Neuronal stem cell (in vitro differentiated cells): ENCODE measurements at regions not wholly inside any gene's neighbourhood (a gene's known extent, or its start where the extent isn't known, plus 50 kb on each side); places are given as distances from the start of the nearest gene placed in this dataset.

Experiments
- DNase-seq: peaks from one replicate; pipeline ENCODE4 v3.0.0-alpha.2; 2013; ENCODE audit warnings: low spot score
- H2AFZ ChIP-seq: one replicate; pipeline ENCODE4 v1.6.1; 2013; ENCODE audit warnings: mild to moderate bottlenecking, low read length, inconsistent platforms
- H2AK5ac ChIP-seq: 2 replicates; pipeline ENCODE4 v1.6.1; 2013; ENCODE audit warnings: low read depth, mild to moderate bottlenecking, inconsistent platforms, low read length, moderate library complexity, mixed read lengths
- H2BK120ac ChIP-seq: 2 replicates; pipeline ENCODE4 v1.6.1; 2013; ENCODE audit warnings: low read depth, mild to moderate bottlenecking, inconsistent platforms, low read length, moderate library complexity, mixed read lengths
- H2BK12ac ChIP-seq: one replicate; pipeline ENCODE4 v1.6.1; 2013; ENCODE audit warnings: low read length, inconsistent platforms
- H2BK15ac ChIP-seq: 2 replicates; pipeline ENCODE4 v1.6.1; 2013; ENCODE audit warnings: mild to moderate bottlenecking, low read length, inconsistent platforms, mixed read lengths
- H2BK5ac ChIP-seq: one replicate; pipeline ENCODE4 v1.6.1; 2013; ENCODE audit warnings: inconsistent platforms, mild to moderate bottlenecking, low read length, moderate library complexity
- H3K14ac ChIP-seq: one replicate; pipeline ENCODE4 v1.6.1; 2013; ENCODE audit warnings: low read length, inconsistent platforms
- H3K18ac ChIP-seq: 2 replicates; pipeline ENCODE4 v1.6.1; 2013; ENCODE audit warnings: low read length, inconsistent platforms
- H3K23ac ChIP-seq: 2 replicates; pipeline ENCODE4 v1.6.1; 2013; ENCODE audit warnings: low read depth, mild to moderate bottlenecking, mixed read lengths, low read length, inconsistent platforms; ENCODE audit not compliant: poor library complexity
- H3K27ac ChIP-seq: replicated peaks from 3 replicates; pipeline ENCODE4 v1.5.1; 2013; ENCODE audit warnings: low read length, inconsistent platforms
- H3K27me3 ChIP-seq, 3 experiments: 2 replicates each; pipeline ENCODE4 v1.6.1; 2013; ENCODE audit warnings: low read length in 3 of 3, mild to moderate bottlenecking in 2 of 3, inconsistent platforms in 1 of 3, low read depth in 1 of 3, mixed read lengths in 1 of 3, moderate library complexity in 1 of 3; ENCODE audit not compliant: control insufficient read depth in 3 of 3, insufficient read depth in 3 of 3
- H3K36me3 ChIP-seq, 2 donors: replicated peaks in 1 of 2; 2 replicates each; pipeline ENCODE4 v1.6.1; 2013; ENCODE audit warnings: low read length in 2 of 2; ENCODE audit not compliant: control insufficient read depth in 2 of 2, insufficient read depth in 2 of 2
- H3K4ac ChIP-seq: 2 replicates; pipeline ENCODE4 v1.6.1; 2013; ENCODE audit warnings: inconsistent platforms, mild to moderate bottlenecking, low read length, moderate library complexity
- H3K4me1 ChIP-seq, 2 donors: 1 replicate in 1 of 2; 2 replicates in 1 of 2; pipeline ENCODE4 v1.6.1; 2013; ENCODE audit warnings: low read length in 2 of 2, low read depth in 1 of 2; ENCODE audit not compliant: control insufficient read depth in 2 of 2, insufficient read depth in 1 of 2
- H3K4me2 ChIP-seq: one replicate; pipeline ENCODE4 v1.6.1; 2013; ENCODE audit warnings: mild to moderate bottlenecking, low read length, inconsistent platforms; ENCODE audit not compliant: insufficient read depth, poor library complexity, severe bottlenecking
- H3K4me3 ChIP-seq, 2 donors: 2 replicates each; pipeline ENCODE4 v1.5.1; 2013; ENCODE audit warnings: low read length in 2 of 2, mild to moderate bottlenecking in 2 of 2, inconsistent platforms in 1 of 2, moderate library complexity in 1 of 2
- H3K79me1 ChIP-seq: one replicate; pipeline ENCODE4 v1.6.1; 2013; ENCODE audit warnings: low read depth, mild to moderate bottlenecking, inconsistent platforms, low read length, moderate library complexity
- H3K9ac ChIP-seq: one replicate; pipeline ENCODE4 v1.6.1; 2013; ENCODE audit warnings: mild to moderate bottlenecking, low read depth, low read length, inconsistent platforms; ENCODE audit not compliant: poor library complexity
- H3K9me3 ChIP-seq, 2 donors: replicated peaks in 1 of 2; 2 replicates each; pipeline versions ENCODE3 to v1.6.1; 2013; ENCODE audit warnings: low read length in 2 of 2, mild to moderate bottlenecking in 2 of 2, inconsistent platforms in 1 of 2, low read depth in 1 of 2, mixed read lengths in 1 of 2, moderate library complexity in 1 of 2; ENCODE audit not compliant: control insufficient read depth in 2 of 2, insufficient read depth in 1 of 2
- H4K8ac ChIP-seq: one replicate; pipeline ENCODE4 v1.6.1; 2013; ENCODE audit warnings: low read depth, mild to moderate bottlenecking, inconsistent platforms, low read length, moderate library complexity
- H4K91ac ChIP-seq: one replicate; pipeline ENCODE4 v1.6.1; 2013; ENCODE audit warnings: low read length, low read depth, mild to moderate bottlenecking, inconsistent platforms; ENCODE audit not compliant: poor library complexity
- WGBS, 2 donors: extraction: QIAGEN DNeasy Blood & Tissue Kit; methylation state at CpG; one replicate each; pipeline ENCODE4 v1.1.7; 2013; ENCODE audit warnings: missing lambda C conversion rate in 2 of 2, mixed read lengths in 1 of 2; ENCODE audit not compliant: insufficient read length in 2 of 2, insufficient replicate concordance in 1 of 2; ENCODE audit errors: extremely low coverage in 2 of 2; 5-methylcytosine and 5-hydroxymethylcytosine counted together

DNA sequence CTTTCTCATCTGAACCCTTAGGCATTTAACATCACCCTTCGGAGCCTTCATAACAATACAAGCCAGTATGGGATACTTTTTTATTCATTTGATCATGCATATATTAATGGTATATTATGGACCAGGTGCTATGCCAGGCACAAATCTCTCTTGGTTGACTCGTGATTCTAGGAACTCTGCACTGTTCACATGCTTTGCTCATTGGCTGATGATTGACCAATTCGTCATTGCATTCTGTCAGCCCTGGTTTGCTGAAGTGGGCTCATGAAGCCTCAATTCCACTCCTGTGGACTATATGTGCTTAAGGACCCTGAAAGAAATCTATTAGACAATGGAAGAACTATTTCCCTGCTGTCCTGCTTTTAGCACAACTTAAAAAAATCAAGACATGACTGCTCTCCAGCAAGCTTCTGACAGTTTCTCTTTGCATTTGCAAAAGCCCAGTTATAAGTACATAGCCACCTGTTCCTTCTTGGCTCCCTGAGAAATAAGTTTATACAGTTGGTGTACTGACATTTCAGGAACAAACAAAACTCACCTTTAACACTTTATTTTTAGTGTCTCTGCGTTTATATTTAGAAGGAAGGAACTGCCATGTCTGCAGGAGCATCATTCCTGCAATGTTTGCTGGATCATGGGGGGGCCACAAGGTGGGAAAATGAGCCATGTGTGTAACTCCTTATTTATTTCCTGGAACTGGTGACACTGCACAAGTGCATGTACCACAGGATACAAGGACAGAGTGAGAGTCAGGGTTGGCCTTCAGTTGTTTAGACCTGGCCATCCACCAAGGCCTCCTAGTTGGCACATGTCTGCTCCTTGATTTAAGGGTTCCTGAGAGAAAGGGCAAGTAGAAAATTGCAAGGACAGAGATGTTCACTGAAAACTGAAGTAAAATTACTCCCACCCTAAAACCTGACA is 146.0 kb upstream of the NAMPT start:
- H4K8ac ChIP-seq: no peak overlapping the region
- WGBS, 2 donors: no CpG with 5 or more reads among the region's 4 CpGs

DNA sequence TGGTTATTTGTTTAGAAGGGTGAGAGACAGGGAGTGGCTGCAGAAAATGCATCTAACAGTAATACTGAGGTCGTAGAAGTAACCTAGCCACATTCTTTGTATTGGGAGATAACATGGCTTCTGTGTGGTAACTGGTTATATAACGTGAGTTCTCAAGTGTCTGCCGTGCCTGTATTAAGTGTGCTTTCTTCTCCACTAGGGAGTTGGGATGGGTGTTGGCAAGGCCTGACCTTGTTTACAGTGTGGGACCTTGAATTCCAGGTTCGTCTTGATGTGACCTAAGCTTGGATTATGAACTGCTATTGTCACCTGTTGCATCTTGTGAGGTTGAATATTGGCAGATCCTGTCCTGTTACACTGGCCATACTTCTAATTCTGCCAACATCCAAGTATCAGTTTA is 145.3 kb upstream of the NAMPT start:
- no peak overlapping the region for H4K8ac ChIP-seq
- no peaks in the 10 kb centered on the region for H3K36me3 ChIP-seq
- WGBS, 2 donors: no CpG with 5 or more reads among the region's 4 CpGs
- no peak overlapping the region for H3K18ac ChIP-seq
- no peak overlapping the region for H3K4me2 ChIP-seq
- H3K9ac ChIP-seq: no peak overlapping the region
- DNase-seq: no peak
- no peak overlapping the region for H2BK5ac ChIP-seq
- no peak overlapping the region for H2AK5ac ChIP-seq
- no peak overlapping the region for H3K4ac ChIP-seq
- no peak overlapping the region for H4K91ac ChIP-seq
- H2BK15ac ChIP-seq: no peak overlapping the region
- H2AFZ ChIP-seq: no peak overlapping the region
- no peak overlapping the region for H2BK12ac ChIP-seq
- no peaks in the 10 kb centered on the region for H3K27me3 ChIP-seq
- H3K27ac ChIP-seq: no peak overlapping the region
- H2BK120ac ChIP-seq: no peak overlapping the region
- no peaks in the 10 kb centered on the region for H3K9me3 ChIP-seq
- no peaks in the 10 kb centered on the region for H3K4me1 ChIP-seq
- H3K79me1 ChIP-seq: no peaks in the 10 kb centered on the region
- no peak overlapping the region for H3K14ac ChIP-seq
- no peak overlapping the region for H3K23ac ChIP-seq
- H3K4me3 ChIP-seq: no peak overlapping the region

More for the DNA sequence above, 146.0 kb upstream of the NAMPT start:
- no peak overlapping the region for H4K91ac ChIP-seq
- no peaks in the 10 kb centered on the region for H3K4me1 ChIP-seq
- no peak overlapping the region for H3K14ac ChIP-seq
- no peak overlapping the region for H3K9ac ChIP-seq
- H2BK5ac ChIP-seq: no peak overlapping the region
- H2BK120ac ChIP-seq: no peak overlapping the region
- H2AK5ac ChIP-seq: no peak overlapping the region
- no peak overlapping the region for H2AFZ ChIP-seq
- no peak overlapping the region for H3K4me2 ChIP-seq
- H3K23ac ChIP-seq: no peak overlapping the region
- H3K18ac ChIP-seq: no peak overlapping the region
- H3K4ac ChIP-seq: no peak overlapping the region
- H2BK12ac ChIP-seq: no peak overlapping the region
- DNase-seq: no peak
- H3K9me3 ChIP-seq: no peaks in the 10 kb centered on the region
- no peak overlapping the region for H3K4me3 ChIP-seq
- no peak overlapping the region for H2BK15ac ChIP-seq
- no peaks in the 10 kb centered on the region for H3K27me3 ChIP-seq
- H3K79me1 ChIP-seq: no peaks in the 10 kb centered on the region
- H3K36me3 ChIP-seq: no peaks in the 10 kb centered on the region
- no peak overlapping the region for H3K27ac ChIP-seq

DNA sequence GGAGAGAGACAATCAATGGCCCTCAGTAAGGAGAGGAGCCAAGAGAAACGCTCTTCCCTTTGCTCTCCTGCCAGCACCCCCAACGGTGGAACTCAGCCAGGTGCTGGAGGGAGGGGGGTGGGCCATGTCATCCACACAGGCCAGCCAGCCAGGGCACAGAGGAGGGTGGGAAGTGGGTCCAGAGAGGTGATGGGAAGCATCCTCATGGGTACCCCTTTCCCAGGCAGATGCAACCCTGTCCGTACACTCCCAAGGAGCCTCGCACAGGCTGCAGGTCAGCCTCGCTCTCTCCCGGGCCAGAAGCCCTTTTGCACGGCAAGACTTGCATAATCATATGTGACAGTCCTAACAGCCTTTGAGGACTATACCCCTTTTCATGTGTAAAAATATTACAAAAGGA is 142.0 kb upstream of the NAMPT start:
- no CpG with 5 or more reads among the region's 7 CpGs for WGBS, 2 donors
- H3K9ac ChIP-seq: no peak overlapping the region
- H3K36me3 ChIP-seq: no peaks in the 10 kb centered on the region

DNA sequence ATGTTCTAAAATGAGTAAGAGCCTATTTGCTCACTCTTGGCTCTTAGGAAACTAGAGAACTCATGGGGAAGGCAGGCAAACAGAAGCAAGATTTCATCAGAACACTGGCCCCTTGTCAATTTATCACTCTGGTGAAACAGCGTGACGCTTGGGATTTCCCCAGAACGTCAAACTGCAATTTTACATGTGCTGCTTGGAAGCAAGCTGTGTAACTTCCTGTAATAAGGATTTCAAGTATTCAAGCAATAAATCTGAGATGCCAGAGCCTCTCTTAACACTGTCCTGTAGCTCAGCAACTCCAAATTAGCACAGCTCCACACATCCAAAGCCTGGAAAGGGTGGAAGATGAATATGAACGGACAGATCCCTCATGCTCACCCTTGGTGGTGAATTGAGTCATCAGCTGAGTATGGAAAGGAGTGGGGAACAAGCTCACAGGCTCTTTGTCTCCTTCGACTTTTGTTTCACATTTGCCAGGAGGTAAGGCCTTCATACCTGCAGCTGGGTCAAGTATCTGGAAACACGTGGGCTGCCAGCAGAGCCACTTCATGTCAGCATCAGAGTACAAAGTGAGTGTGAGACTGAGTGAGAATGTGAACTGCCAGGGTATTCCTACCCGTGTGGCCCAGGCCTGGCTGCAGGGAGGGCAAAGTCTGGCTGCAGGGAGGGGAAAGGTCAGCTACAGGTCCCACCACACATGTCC is 140.4 kb upstream of the NAMPT start:
- no peaks in the 10 kb centered on the region for H3K4me1 ChIP-seq
- H4K8ac ChIP-seq: no peak overlapping the region
- no peak overlapping the region for H3K9ac ChIP-seq
- H2AFZ ChIP-seq: no peak overlapping the region
- no peak overlapping the region for H3K4me3 ChIP-seq
- no peak overlapping the region for H3K4ac ChIP-seq
- no peak overlapping the region for H2AK5ac ChIP-seq
- H2BK120ac ChIP-seq: no peak overlapping the region
- H3K23ac ChIP-seq: no peak overlapping the region
- no peaks in the 10 kb centered on the region for H3K9me3 ChIP-seq
- no peaks in the 10 kb centered on the region for H3K27me3 ChIP-seq
- no peak overlapping the region for H3K14ac ChIP-seq
- no CpG with 5 or more reads among the region's 7 CpGs for WGBS, 2 donors
- H3K36me3 ChIP-seq: no peaks in the 10 kb centered on the region
- no peak overlapping the region for H3K4me2 ChIP-seq
- H2BK12ac ChIP-seq: no peak overlapping the region
- H4K91ac ChIP-seq: no peak overlapping the region
- H2BK15ac ChIP-seq: no peak overlapping the region
- no peak overlapping the region for H3K18ac ChIP-seq
- H2BK5ac ChIP-seq: no peak overlapping the region
- no peak overlapping the region for H3K27ac ChIP-seq
- no peak for DNase-seq
- H3K79me1 ChIP-seq: no peaks in the 10 kb centered on the region

More for the DNA sequence above, 142.0 kb upstream of the NAMPT start:
- Histone ChIP-seq H2AFZ (no peak overlapping the region), H3K27me3 (no peaks in the 10 kb centered on the region), H2BK15ac (no peak overlapping the region), H3K18ac (no peak overlapping the region), H3K9me3 (no peaks in the 10 kb centered on the region), H3K23ac (no peak overlapping the region), H3K27ac (no peak overlapping the region), H3K4ac (no peak overlapping the region), H3K4me2 (no peak overlapping the region), H2BK5ac (no peak overlapping the region), H4K91ac (no peak overlapping the region), H2AK5ac (no peak overlapping the region), H3K79me1 (no peaks in the 10 kb centered on the region), H2BK12ac (no peak overlapping the region), H3K4me3 (no peak overlapping the region), H4K8ac (no peak overlapping the region), H3K14ac (no peak overlapping the region), H3K4me1 (no peaks in the 10 kb centered on the region), H2BK120ac (no peak overlapping the region)
- no peak for DNase-seq
